ENCODE measurements at regions not wholly inside any gene's neighbourhood (a gene's known extent, or its start where the extent isn't known, plus 50 kb on each side); places are given as distances from the start of the nearest gene placed in this dataset.

- Histone ChIP-seq H3K27ac (replicated peaks) (peak overlapping the region; percentile 43), H3K4me3 (replicated peaks; ENCODE audit: insufficient read depth, low read length) (no peak overlapping the region), H3K27me3 (ENCODE audit: insufficient read depth, poor library complexity, severe bottlenecking) (no peaks in the 10 kb centered on the region)
- TF ChIP-seq POLR2AphosphoS5 (IDR thresholded peaks at IDR 0.05; ENCODE audit: low read depth) = no peak
- TF ChIP-seq SPI1 (IDR thresholded peaks at IDR 0.05; ENCODE audit: borderline replicate concordance, low read depth) = peak; percentile 82; the same call in 1 of the 2 replicates
- peak in 1 of 2 experiments; percentile 75 for DNase-seq (ENCODE audit: low read depth in 1 of 2, low spot score in 1 of 2)
Observed at GRCh38 chr4:115396034-115396433, 282.6 kb upstream of the NDST4 start.

GRCh38 chr4:115376866-115377265 lies 263.4 kb upstream of the NDST4 start:
- DNase-seq (ENCODE audit: low read depth in 1 of 2, low spot score in 1 of 2) = no peak
- TF ChIP-seq REST (IDR thresholded peaks at IDR 0.05; ENCODE audit: insufficient replicate concordance, low read depth) (no peak), SPI1 (IDR thresholded peaks at IDR 0.05; ENCODE audit: borderline replicate concordance, low read depth) (no peak), CTCF (IDR thresholded peaks at IDR 0.05; ENCODE audit: insufficient read depth, low read length) (no peak), POLR2AphosphoS5 (IDR thresholded peaks at IDR 0.05; ENCODE audit: low read depth) (no peak), GABPA (IDR thresholded peaks at IDR 0.05; ENCODE audit: low read depth) (no peak)
- H3K27me3 ChIP-seq (ENCODE audit: insufficient read depth, poor library complexity, severe bottlenecking) = no peaks in the 10 kb centered on the region
- H3K4me3 ChIP-seq (replicated peaks; ENCODE audit: insufficient read depth, low read length) = no peak overlapping the region
- H3K27ac ChIP-seq (replicated peaks) = no peak overlapping the region

- DNase-seq (ENCODE audit: low read depth in 1 of 2, low spot score in 1 of 2) = no peak
- no peak overlapping the region for H3K4me3 ChIP-seq (replicated peaks; ENCODE audit: insufficient read depth, low read length)
- no peak overlapping the region for H3K27ac ChIP-seq (replicated peaks)
- H3K27me3 ChIP-seq (ENCODE audit: insufficient read depth, poor library complexity, severe bottlenecking) = no peaks in the 10 kb centered on the region
- no peak for TF ChIP-seq GABPA (IDR thresholded peaks at IDR 0.05; ENCODE audit: low read depth)
- TF ChIP-seq SPI1 (IDR thresholded peaks at IDR 0.05; ENCODE audit: borderline replicate concordance, low read depth) = no peak
- no peak for TF ChIP-seq REST (IDR thresholded peaks at IDR 0.05; ENCODE audit: insufficient replicate concordance, low read depth)
- TF ChIP-seq CTCF (IDR thresholded peaks at IDR 0.05; ENCODE audit: insufficient read depth, low read length) = no peak
- TF ChIP-seq POLR2AphosphoS5 (IDR thresholded peaks at IDR 0.05; ENCODE audit: low read depth) = no peak
Observed at GRCh38 chr4:115374621-115375020, 261.2 kb upstream of the NDST4 start.

GRCh38 chr4:115370490-115370889 lies 257.1 kb upstream of the NDST4 start:
- H3K4me3 ChIP-seq (replicated peaks; ENCODE audit: insufficient read depth, low read length) = no peak overlapping the region
- TF ChIP-seq SPI1 (IDR thresholded peaks at IDR 0.05; ENCODE audit: borderline replicate concordance, low read depth) = no peak
- no peak for TF ChIP-seq REST (IDR thresholded peaks at IDR 0.05; ENCODE audit: insufficient replicate concordance, low read depth)
- TF ChIP-seq GABPA (IDR thresholded peaks at IDR 0.05; ENCODE audit: low read depth) = no peak
- no peak for TF ChIP-seq CTCF (IDR thresholded peaks at IDR 0.05; ENCODE audit: insufficient read depth, low read length)
- no peak for TF ChIP-seq POLR2AphosphoS5 (IDR thresholded peaks at IDR 0.05; ENCODE audit: low read depth)

More at GRCh38 chr4:115370490-115370889, 257.1 kb upstream of the NDST4 start:
- no peak for DNase-seq (ENCODE audit: low read depth in 1 of 2, low spot score in 1 of 2)
- H3K27ac ChIP-seq (replicated peaks) = no peak overlapping the region
- no peaks in the 10 kb centered on the region for H3K27me3 ChIP-seq (ENCODE audit: insufficient read depth, poor library complexity, severe bottlenecking)

Data from HL-60 (cell line).